GM23338 (cell line): ENCODE measurements at regions not wholly inside any gene's neighbourhood (a gene's known extent, or its start where the extent isn't known, plus 50 kb on each side); places are given as distances from the start of the nearest gene placed in this dataset.

Experiments used
- ATAC-seq: fragments of 200-7000 bp; cut with Tn5 transposase; 3 replicates; pipeline ENCODE4 v1.9.1; 2020
- DNase-seq: peaks from one replicate; pipeline ENCODE4 v3.0.0-alpha.2; 2015; ENCODE audit warnings: low spot score
- H2AFZ ChIP-seq: fragments of 200-600 bp; sonication (generic); 2 replicates; pipeline ENCODE4 v1.8.0; 2016; ENCODE audit warnings: antibody characterized with exemption, mild to moderate bottlenecking, moderate library complexity
- H3F3A ChIP-seq: fragments of 200-600 bp; sonication (generic); replicated peaks from 2 replicates; pipeline ENCODE4 v1.8.0; 2017; ENCODE audit warnings: antibody characterized with exemption, mixed run types, low read depth
- H3K27ac ChIP-seq: fragments of 200-600 bp; sonication (generic); 2 replicates; pipeline ENCODE4 v1.6.1; 2016; ENCODE audit warnings: low read depth
- H3K27me3 ChIP-seq: fragments of 200-600 bp; sonication (generic); 2 replicates; pipeline ENCODE4 v1.8.0; 2016; ENCODE audit warnings: mild to moderate bottlenecking, mixed run types, moderate library complexity; ENCODE audit not compliant: insufficient read depth
- H3K36me3 ChIP-seq: fragments of 200-600 bp; sonication (generic); 2 replicates; pipeline ENCODE4 v1.8.0; 2016; ENCODE audit warnings: mild to moderate bottlenecking; ENCODE audit not compliant: insufficient read depth
- H3K4me1 ChIP-seq: fragments of 200-600 bp; sonication (generic); 2 replicates; pipeline ENCODE4 v1.8.0; 2016; ENCODE audit warnings: mild to moderate bottlenecking, moderate library complexity; ENCODE audit not compliant: insufficient read depth
- H3K4me2 ChIP-seq: fragments of 200-600 bp; sonication (generic); 2 replicates; pipeline ENCODE4 v1.7.1; 2017; ENCODE audit warnings: mixed run types
- H3K4me3 ChIP-seq: fragments of 200-600 bp; sonication (generic); 2 replicates; pipeline ENCODE4 v1.6.1; 2016; ENCODE audit warnings: mixed run types
- H3K79me2 ChIP-seq: fragments of 200-600 bp; sonication (generic); replicated peaks from 2 replicates; pipeline ENCODE4 v1.8.0; 2017; ENCODE audit warnings: mild to moderate bottlenecking; ENCODE audit not compliant: insufficient read depth
- H3K9me2 ChIP-seq: fragments of 200-600 bp; sonication (generic); 2 replicates; pipeline ENCODE4 v1.8.0; 2017; ENCODE audit not compliant: insufficient read depth
- H4K20me1 ChIP-seq: fragments of 200-600 bp; sonication (generic); replicated peaks from 2 replicates; pipeline ENCODE4 v1.8.0; 2017; ENCODE audit warnings: mild to moderate bottlenecking; ENCODE audit not compliant: insufficient read depth
- H3K27ac Mint-ChIP-seq: 2 replicates; pipeline ENCODE4 v1.8.0; 2020; ENCODE audit warnings: inconsistent platforms, mild to moderate bottlenecking, moderate library complexity, mixed read lengths
- H3K27me3 Mint-ChIP-seq: 3 replicates; pipeline ENCODE4 v1.8.0; 2022; ENCODE audit warnings: low read depth, mild to moderate bottlenecking, moderate library complexity, mixed read lengths, inconsistent platforms; ENCODE audit not compliant: insufficient read depth, poor library complexity
- H3K36me3 Mint-ChIP-seq: 3 replicates; pipeline ENCODE4 v1.8.0; 2021; ENCODE audit warnings: low read depth, mild to moderate bottlenecking, inconsistent platforms, moderate library complexity, mixed read lengths
- H3K4me1 Mint-ChIP-seq: 3 replicates; pipeline ENCODE4 v1.8.0; 2020; ENCODE audit warnings: mild to moderate bottlenecking, inconsistent platforms, mixed read lengths
- H3K4me3 Mint-ChIP-seq: 3 replicates; pipeline ENCODE4 v1.8.0; 2021; ENCODE audit warnings: moderate library complexity, mild to moderate bottlenecking, inconsistent platforms, mixed read lengths
- H3K9me3 Mint-ChIP-seq: 3 replicates; pipeline ENCODE4 v1.8.0; 2020; ENCODE audit warnings: moderate library complexity, mild to moderate bottlenecking, inconsistent platforms, mixed read lengths
- ETS1 ChIP-seq: IDR thresholded peaks from 2 replicates; pipeline ENCODE4 v1.6.1; 2016; ENCODE audit warnings: antibody characterized with exemption
- EZH2 ChIP-seq: fragments of 200-600 bp; sonication (generic); IDR thresholded peaks from one replicate; pipeline ENCODE4 v1.8.0; 2017; ENCODE audit warnings: antibody characterized with exemption, mild to moderate bottlenecking, low read depth; ENCODE audit not compliant: unreplicated experiment
- EZH2phosphoT487 ChIP-seq: fragments of 200-600 bp; sonication (generic); IDR thresholded peaks from one replicate; pipeline ENCODE4 v1.8.1; 2018; ENCODE audit warnings: antibody characterized with exemption; ENCODE audit not compliant: unreplicated experiment
- NANOG ChIP-seq: IDR thresholded peaks from 2 replicates; pipeline ENCODE4 v1.6.1; 2016; ENCODE audit warnings: antibody characterized with exemption, borderline replicate concordance
- ZNF114 ChIP-seq: fragments of 250-450 bp; sonication (Bioruptor Pico); IDR thresholded peaks from 2 replicates; pipeline ENCODE4 v1.5.0; 2020; ENCODE audit warnings: mild to moderate bottlenecking, moderate library complexity
- ZNF331 ChIP-seq: fragments of 250-450 bp; sonication (Bioruptor Pico); IDR thresholded peaks from 2 replicates; pipeline ENCODE4 v1.5.0; 2020; ENCODE audit warnings: low read depth, mild to moderate bottlenecking, moderate library complexity
- ZNF462 ChIP-seq: fragments of 250-450 bp; sonication (Bioruptor Pico); IDR thresholded peaks from 2 replicates; pipeline ENCODE4 v1.5.0; 2020; ENCODE audit warnings: mild to moderate bottlenecking, moderate library complexity

GRCh38 chr1:14535619-14536355 is 62.7 kb upstream of the KAZN start:
- no peaks in the 10 kb centered on the region for H3K79me2 ChIP-seq
- no peak overlapping the region for H2AFZ ChIP-seq
- no peak for DNase-seq
- no peak for ATAC-seq
- Mint-ChIP-seq H3K4me3 (no peak overlapping the region), H3K27me3 (peaks cover 8% of the 10 kb centered on the region), H3K9me3 (no peaks in the 10 kb centered on the region; the same call in 2 of the 3 replicates), H3K27ac (no peak overlapping the region), H3K36me3 (no peaks in the 10 kb centered on the region), H3K4me1 (peaks cover 8% of the 10 kb centered on the region; the same call in 2 of the 3 replicates)
- H3K4me2 ChIP-seq, result no peak overlapping the region
- TF ChIP-seq ETS1 (no peak), EZH2 (no peak), EZH2phosphoT487 (no peak), ZNF331 (CRISPR knock-in tag) (no peak), ZNF114 (CRISPR knock-in tag) (no peak), NANOG (no peak), ZNF462 (CRISPR knock-in tag) (no peak)
- H3K9me2 ChIP-seq, result peaks cover 13% of the 10 kb centered on the region; the same call in 1 of the 2 replicates
- H3K27me3 ChIP-seq, result no peaks in the 10 kb centered on the region
- no peaks in the 10 kb centered on the region for H3K4me1 ChIP-seq
- H3F3A ChIP-seq, result no peaks in the 10 kb centered on the region
- H3K36me3 ChIP-seq, result no peaks in the 10 kb centered on the region
- no peak overlapping the region for H3K4me3 ChIP-seq
- no peaks in the 10 kb centered on the region for H4K20me1 ChIP-seq
- H3K27ac ChIP-seq, result no peak overlapping the region
